GM13976 (cell line): ENCODE measurements at regions not wholly inside any gene's neighbourhood (a gene's known extent, or its start where the extent isn't known, plus 50 kb on each side); places are given as distances from the start of the nearest gene placed in this dataset.

ENCODE experiments used
- DNase-seq: peaks from one replicate; pipeline ENCODE4 v3.0.0; 2012; ENCODE audit warnings: low spot score
- CTCF ChIP-seq: IDR thresholded peaks from 2 replicates; pipeline ENCODE4 v1.5.1; 2012; ENCODE audit warnings: borderline replicate concordance, mild to moderate bottlenecking; ENCODE audit not compliant: insufficient read depth; ENCODE audit errors: extremely low read depth, missing control alignments, control extremely low read depth
- in situ Hi-C: fragments of 300-500 bp; cut with MboI; formaldehyde crosslinking; loops from one replicate; pipeline ENCODE4 v1.12.0; 2022; ENCODE audit warnings: low sequenced_read_pairs, mixed read lengths, inconsistent platforms; ENCODE audit not compliant: unreplicated experiment

GRCh38 chr9:14455243-14455642 is 141.3 kb upstream of the NFIB start:
- in situ Hi-C loops: loop anchor here (25.0 kb wide), 1 partner anchor 682 kb away; no protein-coding TSS in a partner anchor
- DNase-seq: no peak
- TF ChIP-seq CTCF: no peak

GRCh38 chr9:14453286-14453685 is 139.3 kb upstream of the NFIB start:
- in situ Hi-C loops: loop anchor here (25.0 kb wide), 1 partner anchor 684 kb away; no protein-coding TSS in a partner anchor
- TF ChIP-seq CTCF: no peak

GRCh38 chr9:14452539-14452938 is 138.6 kb upstream of the NFIB start:
- no peak for DNase-seq
- in situ Hi-C loops: loop anchor here (25.0 kb wide), 1 partner anchor 685 kb away; no protein-coding TSS in a partner anchor
- TF ChIP-seq CTCF: no peak

More at GRCh38 chr9:14453286-14453685, 139.3 kb upstream of the NFIB start:
- no peak for DNase-seq

- in situ Hi-C loops: loop anchor here (25.0 kb wide), 1 partner anchor 685 kb away; no protein-coding TSS in a partner anchor
- TF ChIP-seq CTCF: no peak
- DNase-seq: no peak
These were observed 138.0 kb upstream of the NFIB start for GRCh38 chr9:14451949-14452348.

GRCh38 chr9:14447103-14447502 is 133.2 kb upstream of the NFIB start:
- in situ Hi-C loops: loop anchor here (25.0 kb wide), 1 partner anchor 1010 kb away; no protein-coding TSS in a partner anchor
- DNase-seq: no peak
- no peak for TF ChIP-seq CTCF

GRCh38 chr9:14445946-14446345 is 132.0 kb upstream of the NFIB start:
- TF ChIP-seq CTCF: no peak
- DNase-seq: no peak
- in situ Hi-C loops: loop anchor here (25.0 kb wide), 1 partner anchor 1009 kb away; no protein-coding TSS in a partner anchor
